Tibial nerve (tissue), 4 donors: ENCODE measurements at regions not wholly inside any gene's neighbourhood (a gene's known extent, or its start where the extent isn't known, plus 50 kb on each side); places are given as distances from the start of the nearest gene placed in this dataset.

Experiments used
- DNase-seq, 2 donors: peaks; one replicate each; pipeline ENCODE4 v3.0.0-alpha.2; 2019; ENCODE audit warnings: low spot score in 2 of 2
- H3K27ac ChIP-seq, 4 donors: fragments of 200-600 bp; sonication (generic) in 3 of 4; one replicate each; pipeline ENCODE4 v1.5.1; 2017 to 2019; ENCODE audit warnings: mild to moderate bottlenecking in 1 of 4
- H3K27me3 ChIP-seq, 2 donors: fragments of 200-600 bp; sonication (generic) in 1 of 2; one replicate each; pipeline versions ENCODE4 v1.5.1 to v1.6.0; 2017 to 2019
- H3K36me3 ChIP-seq, 3 donors: fragments of 200-600 bp; sonication (generic); one replicate each; pipeline ENCODE4 v1.5.1; 2018 to 2019
- H3K4me1 ChIP-seq, 4 donors: fragments of 200-600 bp; sonication (generic) in 3 of 4; one replicate each; pipeline ENCODE4 v1.5.1; 2017 to 2019
- H3K4me3 ChIP-seq, 4 donors: fragments of 200-600 bp; sonication (generic) in 3 of 4; one replicate each; pipeline ENCODE4 v1.5.1; 2017 to 2019; ENCODE audit warnings: mild to moderate bottlenecking in 1 of 4, moderate library complexity in 1 of 4
- H3K9me3 ChIP-seq, 4 donors: fragments of 200-600 bp; sonication (generic) in 3 of 4; one replicate each; pipeline ENCODE4 v1.5.1; 2017 to 2019
- EP300 ChIP-seq, 2 donors: sonication (generic); formaldehyde crosslinking; IDR thresholded peaks; one replicate each; pipeline ENCODE4 v1.6.1; 2017; ENCODE audit warnings: antibody characterized with exemption in 2 of 2, mild to moderate bottlenecking in 1 of 2
- POLR2A ChIP-seq, 2 donors: fragments of 450-650 bp; IDR thresholded peaks; one replicate each; pipeline ENCODE4 v1.6.1; 2017; ENCODE audit warnings: antibody characterized with exemption in 2 of 2, mild to moderate bottlenecking in 2 of 2, moderate library complexity in 2 of 2
- WGBS, 2 donors: methylation state at CpG; one replicate each; pipeline ENCODE4 v1.1.5; 2018; 5-methylcytosine and 5-hydroxymethylcytosine counted together
- TF ChIP-seq, protein P1 (sequence below), 5 experiments: fragments of 200-600 bp in 3 of 5; fragments of 450-650 bp in 2 of 5; sonication (generic) in 3 of 5; IDR thresholded peaks; one replicate each; pipeline ENCODE4 v1.5.1; 2016 to 2019; ENCODE audit warnings: antibody characterized with exemption in 5 of 5, mild to moderate bottlenecking in 3 of 5, moderate library complexity in 2 of 5

- Histone ChIP-seq H3K4me1 (no peaks in the 10 kb centered on the region), H3K27me3 (no peaks in the 10 kb centered on the region), H3K36me3 (no peaks in the 10 kb centered on the region), H3K9me3 (no peaks in the 10 kb centered on the region), H3K27ac (no peak overlapping the region), H3K4me3 (no peak overlapping the region)
- DNase-seq: no peak
- no peak for TF ChIP-seq POLR2A (IDR thresholded peaks at IDR 0.05)
- TF ChIP-seq, protein P1, sequence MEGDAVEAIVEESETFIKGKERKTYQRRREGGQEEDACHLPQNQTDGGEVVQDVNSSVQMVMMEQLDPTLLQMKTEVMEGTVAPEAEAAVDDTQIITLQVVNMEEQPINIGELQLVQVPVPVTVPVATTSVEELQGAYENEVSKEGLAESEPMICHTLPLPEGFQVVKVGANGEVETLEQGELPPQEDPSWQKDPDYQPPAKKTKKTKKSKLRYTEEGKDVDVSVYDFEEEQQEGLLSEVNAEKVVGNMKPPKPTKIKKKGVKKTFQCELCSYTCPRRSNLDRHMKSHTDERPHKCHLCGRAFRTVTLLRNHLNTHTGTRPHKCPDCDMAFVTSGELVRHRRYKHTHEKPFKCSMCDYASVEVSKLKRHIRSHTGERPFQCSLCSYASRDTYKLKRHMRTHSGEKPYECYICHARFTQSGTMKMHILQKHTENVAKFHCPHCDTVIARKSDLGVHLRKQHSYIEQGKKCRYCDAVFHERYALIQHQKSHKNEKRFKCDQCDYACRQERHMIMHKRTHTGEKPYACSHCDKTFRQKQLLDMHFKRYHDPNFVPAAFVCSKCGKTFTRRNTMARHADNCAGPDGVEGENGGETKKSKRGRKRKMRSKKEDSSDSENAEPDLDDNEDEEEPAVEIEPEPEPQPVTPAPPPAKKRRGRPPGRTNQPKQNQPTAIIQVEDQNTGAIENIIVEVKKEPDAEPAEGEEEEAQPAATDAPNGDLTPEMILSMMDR (IDR thresholded peaks at IDR 0.05): no peak
- TF ChIP-seq EP300 (IDR thresholded peaks at IDR 0.05): no peak
- WGBS, 2 donors: 24 to 30% methylated on average over 1 of the region's 1 CpG
Observed at GRCh38 chr4:173801361-173801760, 271.3 kb upstream of the HAND2 start.

DNA sequence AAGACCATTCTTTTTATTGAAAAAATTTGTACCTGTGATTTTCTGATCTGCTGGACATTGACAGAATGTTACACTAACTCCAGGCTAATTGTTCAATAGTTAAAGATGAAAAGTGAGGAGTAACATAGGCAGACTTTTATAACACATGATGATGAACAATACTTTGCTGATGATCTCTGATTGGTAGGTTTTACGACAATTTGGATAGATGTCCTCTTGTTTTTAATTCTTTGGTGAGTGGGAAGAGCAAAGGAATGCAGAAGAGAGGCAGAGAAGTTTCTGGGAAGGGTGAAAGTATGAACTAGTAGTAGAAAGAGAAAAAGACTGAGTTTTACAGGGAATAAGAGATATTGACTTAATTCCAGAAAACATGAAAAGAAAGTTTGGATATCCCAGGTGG, 267.3 kb upstream of the HAND2 start:
- Histone ChIP-seq H3K4me3 (no peak overlapping the region), H3K27ac (no peak overlapping the region), H3K9me3 (no peaks in the 10 kb centered on the region), H3K4me1 (no peaks in the 10 kb centered on the region), H3K27me3 (no peaks in the 10 kb centered on the region), H3K36me3 (no peaks in the 10 kb centered on the region)
- no peak for TF ChIP-seq EP300 (IDR thresholded peaks at IDR 0.05)
- TF ChIP-seq, protein P1 (IDR thresholded peaks at IDR 0.05): no peak
- TF ChIP-seq POLR2A (IDR thresholded peaks at IDR 0.05): no peak
- WGBS, 2 donors: 63 to 74% methylated on average over 1 of the region's 1 CpG
- DNase-seq: no peak

DNA sequence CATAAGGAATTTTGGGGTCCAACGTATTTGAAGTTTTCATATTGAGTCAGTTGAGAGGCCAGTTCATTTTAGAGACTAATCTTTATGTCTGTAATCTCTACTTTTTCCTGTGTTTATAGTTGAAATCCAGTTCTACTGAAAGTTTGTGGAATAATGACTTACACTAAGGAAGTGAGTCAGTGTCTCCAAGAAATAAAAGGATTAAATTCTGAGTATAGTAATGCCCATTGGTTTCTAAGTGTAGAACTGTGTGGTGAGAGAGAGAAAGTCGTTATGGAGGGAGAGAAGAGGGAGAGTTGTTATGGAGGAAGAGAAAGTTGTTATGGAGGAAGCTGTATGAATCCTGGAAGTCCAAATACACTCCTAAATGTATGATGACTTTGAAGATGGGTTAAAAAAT, 264.6 kb upstream of the HAND2 start:
- Histone ChIP-seq H3K27me3 (no peaks in the 10 kb centered on the region), H3K4me1 (no peaks in the 10 kb centered on the region), H3K9me3 (no peaks in the 10 kb centered on the region), H3K27ac (no peak overlapping the region), H3K36me3 (no peaks in the 10 kb centered on the region), H3K4me3 (no peak overlapping the region)
- TF ChIP-seq, protein P1 (IDR thresholded peaks at IDR 0.05): no peak
- TF ChIP-seq POLR2A (IDR thresholded peaks at IDR 0.05) (no peak), EP300 (IDR thresholded peaks at IDR 0.05) (no peak)
- WGBS, 2 donors: 69% methylated on average over 2 of the region's 2 CpGs
- no peak for DNase-seq

- no peak for DNase-seq
- 81% methylated on average over 3 of the region's 3 CpGs for WGBS, 2 donors
- H3K36me3 ChIP-seq: no peaks in the 10 kb centered on the region
- H3K4me1 ChIP-seq: no peaks in the 10 kb centered on the region
- no peaks in the 10 kb centered on the region for H3K27me3 ChIP-seq
- H3K9me3 ChIP-seq: no peaks in the 10 kb centered on the region
- TF ChIP-seq EP300 (IDR thresholded peaks at IDR 0.05) (no peak), POLR2A (IDR thresholded peaks at IDR 0.05) (no peak)
- TF ChIP-seq, protein P1 (IDR thresholded peaks at IDR 0.05): no peak
- no peak overlapping the region for H3K27ac ChIP-seq
- no peak overlapping the region for H3K4me3 ChIP-seq
Observed at GRCh38 chr4:173793937-173794510, 264.0 kb upstream of the HAND2 start.

- no peaks in the 10 kb centered on the region for H3K27me3 ChIP-seq
- no peaks in the 10 kb centered on the region for H3K4me1 ChIP-seq
- peaks cover 0 to 17% (median 0%) of the 10 kb centered on the region in 4 donors for H3K9me3 ChIP-seq
- no peak overlapping the region for H3K27ac ChIP-seq
- 36 to 44% methylated on average over 2 of the region's 2 CpGs for WGBS, 2 donors
- DNase-seq: no peak
- no peaks in the 10 kb centered on the region for H3K36me3 ChIP-seq
- TF ChIP-seq POLR2A (IDR thresholded peaks at IDR 0.05) (no peak), EP300 (IDR thresholded peaks at IDR 0.05) (no peak)
- TF ChIP-seq, protein P1 (IDR thresholded peaks at IDR 0.05): no peak
- H3K4me3 ChIP-seq: no peak overlapping the region
Observed at GRCh38 chr4:173782660-173783059, 252.6 kb upstream of the HAND2 start.
